ENCODE measurements at regions not wholly inside any gene's neighbourhood (a gene's known extent, or its start where the extent isn't known, plus 50 kb on each side); places are given as distances from the start of the nearest gene placed in this dataset.

DNA sequence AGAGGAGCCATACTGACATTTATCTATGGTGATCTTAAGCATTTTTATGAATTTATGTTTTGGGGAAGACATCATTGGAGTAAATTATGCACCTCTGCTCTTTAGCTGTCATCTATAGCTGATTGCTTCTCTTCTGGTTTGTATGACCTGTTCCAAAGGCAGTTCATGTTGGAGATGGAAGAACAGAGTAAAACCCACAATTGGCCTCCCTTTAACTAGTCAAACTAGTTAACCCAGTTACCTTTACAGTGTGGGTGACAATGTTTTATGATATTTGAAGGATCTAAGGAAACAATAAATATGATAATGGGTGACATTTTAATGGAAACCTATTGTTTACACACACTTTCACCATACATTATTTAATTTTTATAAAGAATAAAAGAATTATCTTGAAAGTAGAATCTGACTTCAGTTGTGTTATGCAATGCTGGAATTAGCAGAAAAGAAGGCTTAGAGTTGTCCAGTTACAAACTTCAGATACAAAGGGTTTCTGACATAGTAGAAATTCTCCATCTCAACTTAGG lies 263.5 kb downstream of the NFKBIZ start:
- Histone ChIP-seq H2AFZ (no peak overlapping the region), H3K4me2 (peak overlapping the region; percentile 5), H3K27ac (peak overlapping the region; percentile 87), H4K20me1 (ENCODE audit: insufficient read depth, poor library complexity, severe bottlenecking) (no peaks in the 10 kb centered on the region), H3K9me2 (replicated peaks; ENCODE audit: insufficient read depth) (no peaks in the 10 kb centered on the region), H3K79me2 (no peaks in the 10 kb centered on the region), H3K9me3 (ENCODE audit: low read depth) (no peaks in the 10 kb centered on the region), H3K36me3 (replicated peaks; ENCODE audit: insufficient read depth, low read depth) (no peaks in the 10 kb centered on the region), H3K27me3 (no peaks in the 10 kb centered on the region), H3K4me3 (no peak overlapping the region), H3K4me1 (ENCODE audit: insufficient read depth) (peaks cover 13% of the 10 kb centered on the region)
- no peak for DNase-seq (ENCODE audit: low spot score)
- TF ChIP-seq EZH2 (IDR thresholded peaks at IDR 0.05; ENCODE audit: borderline replicate concordance), result no peak
- TF ChIP-seq, protein P1, sequence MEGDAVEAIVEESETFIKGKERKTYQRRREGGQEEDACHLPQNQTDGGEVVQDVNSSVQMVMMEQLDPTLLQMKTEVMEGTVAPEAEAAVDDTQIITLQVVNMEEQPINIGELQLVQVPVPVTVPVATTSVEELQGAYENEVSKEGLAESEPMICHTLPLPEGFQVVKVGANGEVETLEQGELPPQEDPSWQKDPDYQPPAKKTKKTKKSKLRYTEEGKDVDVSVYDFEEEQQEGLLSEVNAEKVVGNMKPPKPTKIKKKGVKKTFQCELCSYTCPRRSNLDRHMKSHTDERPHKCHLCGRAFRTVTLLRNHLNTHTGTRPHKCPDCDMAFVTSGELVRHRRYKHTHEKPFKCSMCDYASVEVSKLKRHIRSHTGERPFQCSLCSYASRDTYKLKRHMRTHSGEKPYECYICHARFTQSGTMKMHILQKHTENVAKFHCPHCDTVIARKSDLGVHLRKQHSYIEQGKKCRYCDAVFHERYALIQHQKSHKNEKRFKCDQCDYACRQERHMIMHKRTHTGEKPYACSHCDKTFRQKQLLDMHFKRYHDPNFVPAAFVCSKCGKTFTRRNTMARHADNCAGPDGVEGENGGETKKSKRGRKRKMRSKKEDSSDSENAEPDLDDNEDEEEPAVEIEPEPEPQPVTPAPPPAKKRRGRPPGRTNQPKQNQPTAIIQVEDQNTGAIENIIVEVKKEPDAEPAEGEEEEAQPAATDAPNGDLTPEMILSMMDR (IDR thresholded peaks at IDR 0.05; ENCODE audit: poor library complexity), result no peak
- TF ChIP-seq EZH2phosphoT487 (IDR thresholded peaks at IDR 0.05; ENCODE audit: low read depth, severe bottlenecking, unreplicated experiment), result no peak

DNA sequence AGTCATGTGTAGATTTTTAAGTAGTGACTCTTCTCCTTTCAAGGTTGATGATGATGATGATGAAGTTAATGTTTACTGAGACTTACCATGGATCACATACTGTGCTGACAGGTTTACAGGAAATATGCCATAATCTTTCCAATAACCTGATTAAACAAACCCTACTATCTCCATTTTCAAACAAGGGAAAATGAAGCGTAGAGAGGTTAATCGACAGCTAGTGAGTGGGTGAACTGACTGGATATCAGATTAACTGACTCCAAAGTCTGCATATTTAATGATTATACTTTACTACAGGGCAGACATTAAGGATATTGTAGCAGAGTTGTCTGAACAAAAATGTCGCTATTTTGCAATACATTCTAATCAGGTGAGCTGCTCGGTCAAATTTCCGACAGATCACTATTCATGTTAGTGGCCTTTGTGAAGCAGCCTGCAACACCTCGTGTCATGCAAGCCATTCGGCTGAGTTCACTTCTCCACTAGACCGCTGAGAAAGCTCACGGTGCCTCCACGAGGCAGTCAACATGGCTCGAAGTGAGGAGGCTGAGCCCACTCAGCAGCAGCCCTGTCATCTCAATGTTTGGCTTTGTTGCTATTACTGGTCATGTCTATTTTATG lies 264.2 kb downstream of the NFKBIZ start:
- Histone ChIP-seq H3K36me3 (replicated peaks; ENCODE audit: insufficient read depth, low read depth) (no peaks in the 10 kb centered on the region), H3K4me1 (ENCODE audit: insufficient read depth) (peaks cover 13% of the 10 kb centered on the region), H2AFZ (no peak overlapping the region), H3K4me3 (no peak overlapping the region), H4K20me1 (ENCODE audit: insufficient read depth, poor library complexity, severe bottlenecking) (no peaks in the 10 kb centered on the region), H3K9me2 (replicated peaks; ENCODE audit: insufficient read depth) (no peaks in the 10 kb centered on the region), H3K27ac (peak overlapping the region; percentile 87), H3K4me2 (peak overlapping the region; percentile 5), H3K27me3 (no peaks in the 10 kb centered on the region), H3K79me2 (no peaks in the 10 kb centered on the region), H3K9me3 (ENCODE audit: low read depth) (no peaks in the 10 kb centered on the region)
- peak; percentile 70 for DNase-seq (ENCODE audit: low spot score)
- TF ChIP-seq, protein P1 (IDR thresholded peaks at IDR 0.05; ENCODE audit: poor library complexity), result no peak
- no peak for TF ChIP-seq EZH2phosphoT487 (IDR thresholded peaks at IDR 0.05; ENCODE audit: low read depth, severe bottlenecking, unreplicated experiment)
- TF ChIP-seq EZH2 (IDR thresholded peaks at IDR 0.05; ENCODE audit: borderline replicate concordance), result no peak
- 61% methylated on average over 11 of the region's 11 CpGs for WGBS (ENCODE audit: low lambda C conversion rate, missing lambda C conversion rate)

DNA sequence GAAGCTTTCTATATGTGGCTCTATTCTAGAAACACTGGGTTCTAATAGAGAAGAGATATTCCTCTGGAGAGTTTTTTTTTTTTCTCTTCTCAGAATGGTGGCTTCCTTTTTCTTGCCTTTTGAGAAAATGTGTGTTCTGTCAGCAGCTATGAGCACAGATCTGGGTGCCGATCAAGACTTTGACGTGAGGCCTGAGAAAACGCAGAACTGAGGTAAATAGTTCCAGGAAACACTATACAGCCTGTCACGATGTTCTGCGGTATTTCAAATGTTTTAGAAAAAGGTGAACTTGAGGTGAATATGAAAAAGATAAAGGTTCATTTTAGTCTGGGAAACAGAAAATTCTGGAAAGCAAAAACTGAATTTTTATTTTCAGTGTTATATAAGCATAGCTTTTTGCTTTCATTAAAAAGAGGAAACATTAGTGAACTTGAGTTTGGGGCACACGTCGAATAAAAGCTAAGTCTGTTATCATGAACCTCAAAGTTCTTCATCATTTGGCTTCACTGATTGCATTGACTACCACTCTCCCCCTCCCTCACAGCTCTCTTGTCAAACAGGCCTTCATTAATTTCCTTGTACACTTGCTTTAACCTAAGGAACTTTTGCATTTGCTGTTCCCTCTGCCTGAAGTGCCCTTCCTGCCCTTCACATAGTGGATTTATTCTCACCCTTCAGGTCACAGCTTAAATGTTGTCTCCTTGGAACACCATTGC lies 265.1 kb downstream of the NFKBIZ start:
- Histone ChIP-seq H3K4me3 (no peak overlapping the region), H3K79me2 (no peaks in the 10 kb centered on the region), H3K36me3 (replicated peaks; ENCODE audit: insufficient read depth, low read depth) (no peaks in the 10 kb centered on the region), H2AFZ (no peak overlapping the region), H3K4me1 (ENCODE audit: insufficient read depth) (peaks cover 13% of the 10 kb centered on the region), H3K9me3 (ENCODE audit: low read depth) (no peaks in the 10 kb centered on the region), H3K27me3 (no peaks in the 10 kb centered on the region), H3K27ac (peak overlapping the region; percentile 87), H3K4me2 (peak overlapping the region; percentile 5), H3K9me2 (replicated peaks; ENCODE audit: insufficient read depth) (no peaks in the 10 kb centered on the region), H4K20me1 (ENCODE audit: insufficient read depth, poor library complexity, severe bottlenecking) (no peaks in the 10 kb centered on the region)
- TF ChIP-seq EZH2phosphoT487 (IDR thresholded peaks at IDR 0.05; ENCODE audit: low read depth, severe bottlenecking, unreplicated experiment) (no peak), EZH2 (IDR thresholded peaks at IDR 0.05; ENCODE audit: borderline replicate concordance) (no peak)
- TF ChIP-seq, protein P1 (IDR thresholded peaks at IDR 0.05; ENCODE audit: poor library complexity), result no peak
- 73% methylated on average over 7 of the region's 7 CpGs for WGBS (ENCODE audit: low lambda C conversion rate, missing lambda C conversion rate)
- DNase-seq (ENCODE audit: low spot score), result no peak
